HFFc6 (cell line): ENCODE measurements at regions not wholly inside any gene's neighbourhood (a gene's known extent, or its start where the extent isn't known, plus 50 kb on each side); places are given as distances from the start of the nearest gene placed in this dataset.

Source experiments
- DNase-seq: peaks from one replicate; pipeline ENCODE4 v3.0.0-alpha.2; 2018
- H3K27ac Mint-ChIP-seq: 2 replicates; pipeline ENCODE4 v1.8.0; 2020; ENCODE audit warnings: mild to moderate bottlenecking, mixed read lengths
- H3K27me3 Mint-ChIP-seq: 2 replicates; pipeline ENCODE4 v1.8.0; 2021; ENCODE audit warnings: mild to moderate bottlenecking, moderate library complexity, mixed read lengths; ENCODE audit not compliant: insufficient read depth
- H3K36me3 Mint-ChIP-seq: 2 replicates; pipeline ENCODE4 v1.8.0; 2021; ENCODE audit warnings: low read depth, mixed read lengths
- H3K4me1 Mint-ChIP-seq: 2 replicates; pipeline ENCODE4 v1.8.0; 2020; ENCODE audit warnings: low read depth, mixed read lengths
- H3K4me3 Mint-ChIP-seq: 2 replicates; pipeline ENCODE4 v1.8.0; 2020; ENCODE audit warnings: mild to moderate bottlenecking, moderate library complexity, mixed read lengths
- H3K9me3 Mint-ChIP-seq: 2 replicates; pipeline ENCODE4 v1.8.0; 2020; ENCODE audit warnings: mild to moderate bottlenecking, mixed read lengths
- TF ChIP-seq, protein P1 (sequence below): fragments of 200-600 bp; sonication (generic); IDR thresholded peaks from 2 replicates; pipeline ENCODE4 v1.5.0; 2021; ENCODE audit warnings: antibody characterized with exemption, mild to moderate bottlenecking

DNA sequence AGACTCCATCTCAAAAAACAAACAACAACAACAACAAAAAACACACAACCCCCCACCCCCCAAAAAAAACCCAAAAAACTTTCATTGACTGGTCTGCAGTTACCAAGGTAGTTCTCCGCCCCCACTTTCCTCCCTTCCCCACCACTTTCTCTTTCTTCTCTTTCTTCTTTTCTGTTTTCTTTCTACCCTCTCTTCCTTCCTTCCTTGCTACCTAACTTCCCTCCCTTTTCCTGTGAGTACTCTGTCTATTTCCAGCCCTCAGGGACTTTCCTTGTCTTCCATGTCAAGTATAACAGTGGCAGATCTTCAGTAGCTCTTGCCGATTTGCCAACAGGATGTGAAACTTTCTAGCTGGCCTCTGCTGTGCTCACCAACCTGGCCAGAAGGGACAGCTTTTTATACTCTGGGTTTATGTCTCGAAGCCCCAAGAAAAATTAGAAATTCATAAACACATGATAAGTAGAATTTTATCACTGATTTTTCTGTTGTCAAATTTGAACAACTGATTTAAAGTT lies 399.5 kb downstream of the QKI start:
- Mint-ChIP-seq H3K9me3 (no peaks in the 10 kb centered on the region), H3K4me3 (peak overlapping the region; percentile 49), H3K36me3 (no peaks in the 10 kb centered on the region), H3K4me1 (peaks cover 26% of the 10 kb centered on the region), H3K27me3 (no peaks in the 10 kb centered on the region), H3K27ac (peak overlapping the region; percentile 73)
- TF ChIP-seq, protein P1, sequence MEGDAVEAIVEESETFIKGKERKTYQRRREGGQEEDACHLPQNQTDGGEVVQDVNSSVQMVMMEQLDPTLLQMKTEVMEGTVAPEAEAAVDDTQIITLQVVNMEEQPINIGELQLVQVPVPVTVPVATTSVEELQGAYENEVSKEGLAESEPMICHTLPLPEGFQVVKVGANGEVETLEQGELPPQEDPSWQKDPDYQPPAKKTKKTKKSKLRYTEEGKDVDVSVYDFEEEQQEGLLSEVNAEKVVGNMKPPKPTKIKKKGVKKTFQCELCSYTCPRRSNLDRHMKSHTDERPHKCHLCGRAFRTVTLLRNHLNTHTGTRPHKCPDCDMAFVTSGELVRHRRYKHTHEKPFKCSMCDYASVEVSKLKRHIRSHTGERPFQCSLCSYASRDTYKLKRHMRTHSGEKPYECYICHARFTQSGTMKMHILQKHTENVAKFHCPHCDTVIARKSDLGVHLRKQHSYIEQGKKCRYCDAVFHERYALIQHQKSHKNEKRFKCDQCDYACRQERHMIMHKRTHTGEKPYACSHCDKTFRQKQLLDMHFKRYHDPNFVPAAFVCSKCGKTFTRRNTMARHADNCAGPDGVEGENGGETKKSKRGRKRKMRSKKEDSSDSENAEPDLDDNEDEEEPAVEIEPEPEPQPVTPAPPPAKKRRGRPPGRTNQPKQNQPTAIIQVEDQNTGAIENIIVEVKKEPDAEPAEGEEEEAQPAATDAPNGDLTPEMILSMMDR: no peak
- no peak for DNase-seq

DNA sequence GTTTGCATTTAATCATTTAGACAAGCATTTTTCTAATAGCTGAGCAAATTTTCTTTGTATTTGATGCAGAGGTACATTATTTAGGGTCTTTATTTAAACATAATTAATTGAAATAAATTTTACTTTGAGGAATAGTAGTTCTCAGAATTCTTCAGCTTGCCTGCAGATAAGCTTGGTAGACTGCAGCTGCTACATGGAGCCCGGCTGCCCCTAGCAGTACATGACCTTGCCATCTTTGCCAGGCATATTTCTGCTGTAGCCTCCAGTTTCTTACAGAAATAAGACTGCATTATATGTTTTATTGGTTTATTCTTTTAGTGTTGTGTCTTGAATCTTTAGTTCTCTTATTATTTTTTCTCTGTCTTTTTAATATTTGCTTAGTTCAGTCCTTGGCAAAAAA lies 396.8 kb downstream of the QKI start:
- TF ChIP-seq, protein P1: no peak
- Mint-ChIP-seq H3K36me3 (no peaks in the 10 kb centered on the region), H3K9me3 (no peaks in the 10 kb centered on the region), H3K27me3 (peaks cover 3% of the 10 kb centered on the region; the same call in 1 of the 2 replicates), H3K4me1 (peaks cover 19% of the 10 kb centered on the region), H3K4me3 (no peak overlapping the region), H3K27ac (no peak overlapping the region)
- no peak for DNase-seq

DNA sequence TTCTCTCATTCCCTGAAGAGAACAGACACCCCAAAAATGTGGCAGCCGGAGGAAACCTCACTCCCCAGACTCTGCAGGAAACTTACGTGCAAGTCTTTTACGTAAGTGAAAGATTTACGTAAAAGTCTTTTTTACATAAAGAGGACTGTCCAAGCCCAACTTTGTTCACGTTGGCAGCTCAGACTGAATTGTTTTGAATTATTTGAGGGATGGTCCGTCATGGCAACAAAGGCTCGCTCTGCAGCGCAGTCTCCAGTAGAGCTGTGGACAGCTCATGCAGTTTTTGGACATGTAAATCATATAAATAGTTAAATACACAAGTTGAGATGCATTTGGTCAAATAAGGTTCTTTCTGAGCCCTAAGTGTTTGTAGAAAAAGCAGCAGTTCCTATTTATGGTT lies 394.8 kb downstream of the QKI start:
- peaks cover 3% of the 10 kb centered on the region; the same call in 1 of the 2 replicates for H3K27me3 Mint-ChIP-seq
- H3K36me3 Mint-ChIP-seq: no peaks in the 10 kb centered on the region
- H3K4me3 Mint-ChIP-seq: no peak overlapping the region
- no peaks in the 10 kb centered on the region for H3K9me3 Mint-ChIP-seq
- no peak overlapping the region for H3K27ac Mint-ChIP-seq
- TF ChIP-seq, protein P1: no peak
- peaks cover 7% of the 10 kb centered on the region for H3K4me1 Mint-ChIP-seq
- no peak for DNase-seq

DNA sequence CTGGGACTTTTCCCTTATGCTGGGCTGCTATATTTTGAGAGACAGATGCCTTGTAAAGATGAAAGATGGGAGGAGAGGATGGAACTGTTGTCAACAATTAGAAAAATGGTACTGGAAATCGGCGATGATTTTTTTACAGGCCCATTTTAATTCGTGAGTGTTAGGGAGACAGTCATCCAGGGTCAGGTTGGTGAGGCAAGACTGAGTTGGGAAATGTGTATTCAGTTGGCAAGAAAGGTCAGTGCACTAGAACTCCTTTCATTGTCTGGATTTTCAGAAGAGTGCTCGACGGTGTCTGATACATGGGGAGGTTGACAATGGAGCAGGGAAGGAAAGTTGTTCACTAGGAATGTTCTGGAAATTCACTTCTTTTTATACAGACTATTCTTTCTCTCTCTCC lies 394.4 kb downstream of the QKI start:
- TF ChIP-seq, protein P1: no peak
- no peak for DNase-seq
- Mint-ChIP-seq H3K4me3 (no peak overlapping the region), H3K36me3 (no peaks in the 10 kb centered on the region), H3K27me3 (peaks cover 3% of the 10 kb centered on the region; the same call in 1 of the 2 replicates), H3K4me1 (peaks cover 2% of the 10 kb centered on the region), H3K27ac (no peak overlapping the region), H3K9me3 (no peaks in the 10 kb centered on the region)

DNA sequence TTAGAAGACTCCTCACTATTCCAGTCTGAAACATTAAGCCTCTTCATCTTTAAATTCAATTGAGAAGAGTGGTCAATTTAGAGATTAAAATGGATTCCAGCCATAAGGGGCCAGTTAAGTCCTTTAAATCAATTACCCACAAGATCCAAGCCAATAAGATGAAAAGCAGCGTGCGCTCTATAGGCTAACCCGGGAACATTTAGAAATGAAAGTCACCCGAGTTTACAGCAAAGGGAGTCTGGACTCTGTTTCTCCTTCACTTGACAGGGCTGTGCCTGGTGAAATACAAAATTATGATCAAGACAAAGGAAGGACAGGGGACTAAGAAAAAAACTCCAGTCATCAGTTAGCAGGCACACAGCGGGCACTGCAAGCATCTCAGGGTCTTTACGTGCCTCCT lies 393.7 kb downstream of the QKI start:
- no peaks in the 10 kb centered on the region for H3K36me3 Mint-ChIP-seq
- no peak overlapping the region for H3K27ac Mint-ChIP-seq
- no peaks in the 10 kb centered on the region for H3K9me3 Mint-ChIP-seq
- H3K4me1 Mint-ChIP-seq: no peaks in the 10 kb centered on the region
- no peak for DNase-seq
- H3K27me3 Mint-ChIP-seq: peaks cover 3% of the 10 kb centered on the region; the same call in 1 of the 2 replicates
- TF ChIP-seq, protein P1: no peak
- H3K4me3 Mint-ChIP-seq: no peak overlapping the region
